Neural cell (in vitro differentiated cells): ENCODE measurements at regions not wholly inside any gene's neighbourhood (a gene's known extent, or its start where the extent isn't known, plus 50 kb on each side); places are given as distances from the start of the nearest gene placed in this dataset.

ENCODE experiments used
- H2AFZ ChIP-seq: fragments of 200-600, 300-800 bp; sonication (generic), shearing (Covaris generic); 2 replicates; pipeline ENCODE4 v1.6.0; 2014; ENCODE audit warnings: low read depth, mild to moderate bottlenecking, antibody characterized with exemption, low read length, moderate library complexity
- H3F3A ChIP-seq: fragments of 200-600 bp; shearing (Covaris generic); 2 replicates; pipeline ENCODE4 v1.6.1; 2016; ENCODE audit warnings: mild to moderate bottlenecking, moderate library complexity, mixed read lengths, antibody characterized with exemption, low read length; ENCODE audit not compliant: insufficient read depth, poor library complexity, severe bottlenecking
- H3K27ac ChIP-seq: fragments of 200-600, 300-800 bp; sonication (generic), shearing (Covaris generic); 2 replicates; pipeline ENCODE4 v1.5.1; 2014; ENCODE audit warnings: mild to moderate bottlenecking, low read length, moderate library complexity
- H3K27me3 ChIP-seq: fragments of 300-800, 200-600 bp; sonication (generic), shearing (Covaris generic); 2 replicates; pipeline ENCODE4 v1.6.0; 2014; ENCODE audit warnings: mild to moderate bottlenecking, low read depth, low read length, moderate library complexity; ENCODE audit not compliant: insufficient read depth
- H3K36me3 ChIP-seq: fragments of 300-800, 200-600 bp; sonication (generic), shearing (Covaris generic); 2 replicates; pipeline ENCODE4 v1.5.1; 2014; ENCODE audit warnings: mild to moderate bottlenecking, antibody characterized with exemption, low read length, moderate library complexity; ENCODE audit not compliant: insufficient read depth
- H3K4me2 ChIP-seq: fragments of 300-800, 200-600 bp; sonication (generic), shearing (Covaris generic); 2 replicates; pipeline ENCODE4 v1.6.0; 2014; ENCODE audit warnings: mild to moderate bottlenecking, low read length
- H3K4me3 ChIP-seq: fragments of 300-800, 200-600 bp; sonication (generic), shearing (Covaris generic); 2 replicates; pipeline ENCODE4 v1.5.1; 2014; ENCODE audit warnings: mild to moderate bottlenecking, low read length, moderate library complexity
- H3K79me2 ChIP-seq: fragments of 200-600 bp; shearing (Covaris generic); replicated peaks from 2 replicates; pipeline ENCODE4 v1.6.0; 2014; ENCODE audit warnings: mild to moderate bottlenecking, low read length, moderate library complexity; ENCODE audit not compliant: insufficient read depth
- H3K9ac ChIP-seq: fragments of 300-800, 200-600 bp; sonication (generic), shearing (Covaris generic); 2 replicates; pipeline ENCODE4 v1.6.1; 2016; ENCODE audit warnings: mild to moderate bottlenecking, low read length, mixed read lengths
- H3K9me2 ChIP-seq: fragments of 200-600 bp; shearing (Covaris generic); 2 replicates; pipeline ENCODE4 v1.6.1; 2016; ENCODE audit warnings: mild to moderate bottlenecking, low read length, mixed read lengths; ENCODE audit not compliant: insufficient read depth
- H3K9me3 ChIP-seq: fragments of 200-600, 300-800 bp; sonication (generic), shearing (Covaris generic); 2 replicates; pipeline ENCODE4 v1.6.1; 2016; ENCODE audit warnings: mild to moderate bottlenecking, mixed run types, low read length, moderate library complexity, mixed read lengths
- H4K20me1 ChIP-seq: fragments of 200-600 bp; shearing (Covaris generic); 2 replicates; pipeline ENCODE4 v1.6.1; 2016; ENCODE audit warnings: mild to moderate bottlenecking, mixed run types; ENCODE audit not compliant: insufficient read depth
- CTCF ChIP-seq: fragments of 450-650 bp; IDR thresholded peaks from 2 replicates; pipeline ENCODE4 v1.5.1; 2014; ENCODE audit warnings: antibody characterized with exemption, mild to moderate bottlenecking, moderate library complexity; ENCODE audit not compliant: poor library complexity, severe bottlenecking
- EP300 ChIP-seq: fragments of 450-650 bp; conservative IDR thresholded peaks from 2 replicates; pipeline ENCODE4 v1.6.1; 2014; ENCODE audit warnings: antibody characterized with exemption, mild to moderate bottlenecking, moderate library complexity; ENCODE audit not compliant: poor library complexity, severe bottlenecking
- EZH2 ChIP-seq: fragments of 200-600, 300-800 bp; shearing (Covaris generic), sonication (generic); IDR thresholded peaks from 2 replicates; pipeline ENCODE4 v1.6.1; 2014; ENCODE audit warnings: antibody characterized with exemption, low read length, borderline replicate concordance, mild to moderate bottlenecking; ENCODE audit not compliant: insufficient read depth, poor library complexity, severe bottlenecking
- MXI1 ChIP-seq: fragments of 450-650 bp; conservative IDR thresholded peaks from 2 replicates; pipeline ENCODE4 v1.6.1; 2014; ENCODE audit warnings: antibody characterized with exemption, mild to moderate bottlenecking; ENCODE audit not compliant: poor library complexity, severe bottlenecking
- POLR2AphosphoS5 ChIP-seq: IDR thresholded peaks from 2 replicates; pipeline ENCODE4 v1.6.1; 2012
- RAD21 ChIP-seq: fragments of 450-650 bp; conservative IDR thresholded peaks from 2 replicates; pipeline ENCODE4 v1.6.1; 2014; ENCODE audit warnings: antibody characterized with exemption, mild to moderate bottlenecking, moderate library complexity
- REST ChIP-seq: IDR thresholded peaks from 2 replicates; pipeline ENCODE4 v1.6.1; 2012; ENCODE audit warnings: borderline replicate concordance
- SMC3 ChIP-seq: fragments of 450-650 bp; conservative IDR thresholded peaks from 2 replicates; pipeline ENCODE4 v1.6.1; 2014; ENCODE audit warnings: antibody characterized with exemption, mild to moderate bottlenecking, moderate library complexity; ENCODE audit not compliant: poor library complexity
- TAF1 ChIP-seq: IDR thresholded peaks from 2 replicates; pipeline ENCODE4 v1.6.1; 2012; ENCODE audit warnings: low read depth

GRCh38 chr14:55773984-55774545, 194.1 kb downstream of the KTN1 start:
- no peaks in the 10 kb centered on the region for H3F3A ChIP-seq
- H3K27me3 ChIP-seq, result no peaks in the 10 kb centered on the region
- H4K20me1 ChIP-seq, result no peaks in the 10 kb centered on the region
- no peaks in the 10 kb centered on the region for H3K79me2 ChIP-seq
- no peak overlapping the region for H3K4me3 ChIP-seq
- no peak overlapping the region for H3K4me2 ChIP-seq
- no peaks in the 10 kb centered on the region for H3K9me3 ChIP-seq
- H3K36me3 ChIP-seq, result no peaks in the 10 kb centered on the region
- H3K27ac ChIP-seq, result no peak overlapping the region
- no peak overlapping the region for H3K9ac ChIP-seq
- no peak for TF ChIP-seq REST
- TF ChIP-seq EZH2, result no peak
- TF ChIP-seq MXI1, result no peak
- no peak for TF ChIP-seq CTCF
- no peak for TF ChIP-seq SMC3
- no peak for TF ChIP-seq RAD21
- TF ChIP-seq POLR2AphosphoS5, result no peak
- TF ChIP-seq EP300, result no peak
- no peak for TF ChIP-seq TAF1
- H3K9me2 ChIP-seq, result no peaks in the 10 kb centered on the region
- H2AFZ ChIP-seq, result no peak overlapping the region

- no peaks in the 10 kb centered on the region for H3K9me2 ChIP-seq
Observed at GRCh38 chr14:55777877-55778276, 197.9 kb downstream of the KTN1 start.

More at GRCh38 chr14:55777877-55778276, 197.9 kb downstream of the KTN1 start:
- H3K79me2 ChIP-seq, result no peaks in the 10 kb centered on the region
- no peak overlapping the region for H3K4me3 ChIP-seq
- no peaks in the 10 kb centered on the region for H3K36me3 ChIP-seq
- H3K27me3 ChIP-seq, result no peaks in the 10 kb centered on the region
- H3K4me2 ChIP-seq, result no peak overlapping the region
- no peaks in the 10 kb centered on the region for H3K9me3 ChIP-seq
- TF ChIP-seq EP300, result no peak
- no peak for TF ChIP-seq EZH2
- no peak for TF ChIP-seq CTCF
- no peaks in the 10 kb centered on the region for H3F3A ChIP-seq
- H4K20me1 ChIP-seq, result no peaks in the 10 kb centered on the region
- H3K27ac ChIP-seq, result no peak overlapping the region
- no peak overlapping the region for H3K9ac ChIP-seq
- no peak overlapping the region for H2AFZ ChIP-seq
